ENCODE measurements at regions not wholly inside any gene's neighbourhood (a gene's known extent, or its start where the extent isn't known, plus 50 kb on each side); places are given as distances from the start of the nearest gene placed in this dataset.
"Not testable (repeated sequence)": the region's sequence is repeated elsewhere in the genome, so short reads cannot be mapped to it uniquely, and the experiment has no call there.

DNA sequence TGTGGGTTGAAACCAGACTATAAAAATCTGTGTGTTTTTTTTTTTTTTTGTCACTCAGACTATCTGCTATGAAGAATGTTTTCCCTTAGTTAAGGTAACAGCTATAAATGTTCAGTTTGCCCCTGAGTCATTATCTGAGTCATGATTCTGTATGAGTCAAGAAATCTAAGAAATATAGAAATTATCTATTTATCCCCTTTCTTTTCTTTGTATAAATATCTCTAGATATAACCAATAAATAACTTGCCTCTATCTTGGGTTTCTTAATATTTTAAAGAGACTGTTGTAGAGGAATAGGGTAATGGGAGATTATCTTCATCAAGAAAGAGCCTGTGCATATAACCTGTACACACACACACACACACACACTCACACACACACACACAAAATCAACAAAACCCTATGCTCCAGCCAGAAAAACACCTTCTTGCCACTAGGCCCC is 161.7 kb upstream of the EEA1 start:
- ChIA-PET CTCF (interaction anchor here (0.8 to 1.1 kb wide), 3 partner anchors 11 to 104 kb away, joined by 3 to 5 read pairs (median 4); no protein-coding TSS in a partner anchor), POLR2A (interaction anchor here (1.0 kb wide), 1 partner anchor 71 kb away, joined by 3 read pairs; no protein-coding TSS in a partner anchor)
- peaks cover 5% of the 10 kb centered on the region for H3K4me1 ChIP-seq (ENCODE audit: control insufficient read depth, insufficient read depth, low read length)

DNA sequence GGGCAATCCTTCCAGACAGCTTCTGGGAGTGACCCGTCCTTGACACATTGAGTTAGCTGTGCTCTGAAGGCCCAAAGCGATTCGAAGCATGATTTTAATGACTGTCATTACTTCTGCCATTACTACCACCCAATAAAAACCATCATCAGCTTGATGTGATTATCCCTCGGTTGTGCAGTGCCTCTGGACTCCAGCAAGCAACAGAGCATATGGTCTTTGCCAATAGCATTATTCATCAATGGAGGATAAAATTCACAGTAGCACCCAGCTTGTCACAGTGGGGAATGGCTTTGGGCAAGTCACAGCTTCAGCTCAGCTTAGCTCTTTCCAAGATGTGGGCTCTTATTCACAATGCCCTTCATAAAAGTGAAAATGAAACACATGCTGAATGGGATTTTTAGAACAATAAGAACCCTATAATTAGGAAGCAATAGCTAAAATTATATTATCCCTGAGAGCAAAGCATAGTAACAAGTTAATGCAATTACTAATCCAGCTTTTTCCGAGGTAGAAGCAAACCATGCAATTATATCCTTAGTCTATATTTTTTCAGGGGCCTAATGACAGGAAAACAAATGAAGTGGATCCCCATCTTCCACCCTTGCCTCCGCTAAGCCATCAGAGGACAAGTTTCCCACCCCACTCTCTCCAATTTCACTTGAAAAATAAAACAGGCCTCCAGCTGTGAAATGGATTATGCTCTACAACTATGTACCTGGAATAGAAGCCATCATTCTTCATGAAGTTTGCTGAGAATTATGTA is 163.0 kb upstream of the EEA1 start:
- POLR2A ChIA-PET = no interaction called here
- no peak overlapping the region for H3K27ac ChIP-seq (ENCODE audit: extremely low read depth, low read depth, low read length)
- no peaks in the 10 kb centered on the region for H3K36me3 ChIP-seq (ENCODE audit: control insufficient read depth in 2 of 2, insufficient read depth in 1 of 2, low read length in 2 of 2)
- CTCF ChIA-PET = interaction anchor here (0.5 to 1.1 kb wide), 5 partner anchors 104 to 305 kb away, joined by 3 to 5 read pairs (median 3); no protein-coding TSS in a partner anchor
- no peaks in the 10 kb centered on the region for H3K9me3 ChIP-seq (ENCODE audit: control insufficient read depth, insufficient read depth, low read depth, low read length)
- no peak overlapping the region for H3K4me3 ChIP-seq (ENCODE audit: low read depth, low read length)
- H3K4me1 ChIP-seq (ENCODE audit: control insufficient read depth, insufficient read depth, low read length) = peaks cover 5% of the 10 kb centered on the region
- peak; percentile 100 for TF ChIP-seq SP7 (tag by site-specific recombination; IDR thresholded peaks at IDR 0.05)
- TF ChIP-seq ZNF175 (tag by site-specific recombination; IDR thresholded peaks at IDR 0.05) = no peak
- peak; percentile 41 for TF ChIP-seq OSR2 (tag by site-specific recombination; IDR thresholded peaks at IDR 0.05)

More for the DNA sequence above, 161.7 kb upstream of the EEA1 start:
- TF ChIP-seq, protein P1, sequence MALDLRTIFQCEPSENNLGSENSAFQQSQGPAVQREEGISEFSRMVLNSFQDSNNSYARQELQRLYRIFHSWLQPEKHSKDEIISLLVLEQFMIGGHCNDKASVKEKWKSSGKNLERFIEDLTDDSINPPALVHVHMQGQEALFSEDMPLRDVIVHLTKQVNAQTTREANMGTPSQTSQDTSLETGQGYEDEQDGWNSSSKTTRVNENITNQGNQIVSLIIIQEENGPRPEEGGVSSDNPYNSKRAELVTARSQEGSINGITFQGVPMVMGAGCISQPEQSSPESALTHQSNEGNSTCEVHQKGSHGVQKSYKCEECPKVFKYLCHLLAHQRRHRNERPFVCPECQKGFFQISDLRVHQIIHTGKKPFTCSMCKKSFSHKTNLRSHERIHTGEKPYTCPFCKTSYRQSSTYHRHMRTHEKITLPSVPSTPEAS (tag by site-specific recombination; IDR thresholded peaks at IDR 0.05) = peak; percentile 73; the same call in 1 of the 2 replicates
- no peak for TF ChIP-seq ZNF311 (tag by site-specific recombination; IDR thresholded peaks at IDR 0.05; ENCODE audit: borderline replicate concordance)
- TF ChIP-seq ZNF416 (tag by site-specific recombination; IDR thresholded peaks at IDR 0.05) = no peak
- TF ChIP-seq, protein P2, sequence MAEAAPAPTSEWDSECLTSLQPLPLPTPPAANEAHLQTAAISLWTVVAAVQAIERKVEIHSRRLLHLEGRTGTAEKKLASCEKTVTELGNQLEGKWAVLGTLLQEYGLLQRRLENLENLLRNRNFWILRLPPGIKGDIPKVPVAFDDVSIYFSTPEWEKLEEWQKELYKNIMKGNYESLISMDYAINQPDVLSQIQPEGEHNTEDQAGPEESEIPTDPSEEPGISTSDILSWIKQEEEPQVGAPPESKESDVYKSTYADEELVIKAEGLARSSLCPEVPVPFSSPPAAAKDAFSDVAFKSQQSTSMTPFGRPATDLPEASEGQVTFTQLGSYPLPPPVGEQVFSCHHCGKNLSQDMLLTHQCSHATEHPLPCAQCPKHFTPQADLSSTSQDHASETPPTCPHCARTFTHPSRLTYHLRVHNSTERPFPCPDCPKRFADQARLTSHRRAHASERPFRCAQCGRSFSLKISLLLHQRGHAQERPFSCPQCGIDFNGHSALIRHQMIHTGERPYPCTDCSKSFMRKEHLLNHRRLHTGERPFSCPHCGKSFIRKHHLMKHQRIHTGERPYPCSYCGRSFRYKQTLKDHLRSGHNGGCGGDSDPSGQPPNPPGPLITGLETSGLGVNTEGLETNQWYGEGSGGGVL (tag by site-specific recombination; IDR thresholded peaks at IDR 0.05) = 0 out of 2 replicates have a peak, but pooled peaks have one; percentile 22
- no peak for TF ChIP-seq ZNF660 (tag by site-specific recombination; IDR thresholded peaks at IDR 0.05)
- H3K4me3 ChIP-seq (ENCODE audit: low read depth, low read length) = no peak overlapping the region
- H3K9me3 ChIP-seq (ENCODE audit: control insufficient read depth, insufficient read depth, low read depth, low read length) = no peaks in the 10 kb centered on the region
- no peaks in the 10 kb centered on the region for H3K36me3 ChIP-seq (ENCODE audit: control insufficient read depth in 2 of 2, insufficient read depth in 1 of 2, low read length in 2 of 2)
- no peak overlapping the region for H3K27ac ChIP-seq (ENCODE audit: extremely low read depth, low read depth, low read length)

DNA sequence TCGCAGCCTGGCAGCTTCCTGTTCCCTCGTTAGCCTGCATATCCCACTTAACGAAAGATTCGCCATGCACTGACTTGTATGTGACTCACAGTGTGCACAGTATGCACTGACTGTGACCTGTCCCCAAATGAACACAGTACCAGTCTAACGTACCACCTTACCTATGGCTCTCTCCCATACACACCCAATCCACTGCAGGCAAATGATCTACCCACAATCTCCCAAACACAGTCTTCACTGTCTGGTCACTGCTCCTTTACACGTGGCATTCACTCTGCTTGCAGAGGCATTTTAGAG is 163.5 kb upstream of the EEA1 start:
- Histone ChIP-seq H3K9me3 (ENCODE audit: control insufficient read depth, insufficient read depth, low read depth, low read length) (no peaks in the 10 kb centered on the region), H3K36me3 (ENCODE audit: control insufficient read depth in 2 of 2, insufficient read depth in 1 of 2, low read length in 2 of 2) (no peaks in the 10 kb centered on the region), H3K4me1 (ENCODE audit: control insufficient read depth, insufficient read depth, low read length) (peaks cover 5% of the 10 kb centered on the region), H3K27ac (ENCODE audit: extremely low read depth, low read depth, low read length) (no peak overlapping the region), H3K4me3 (ENCODE audit: low read depth, low read length) (no peak overlapping the region)
- ChIA-PET CTCF (interaction anchor here (0.5 to 0.9 kb wide), 3 partner anchors 105 to 305 kb away, joined by 3 to 4 read pairs (median 3); no protein-coding TSS in a partner anchor), POLR2A (no interaction called here)
- no peak for TF ChIP-seq ZNF561 (tag by site-specific recombination; IDR thresholded peaks at IDR 0.05; ENCODE audit: borderline replicate concordance)

DNA sequence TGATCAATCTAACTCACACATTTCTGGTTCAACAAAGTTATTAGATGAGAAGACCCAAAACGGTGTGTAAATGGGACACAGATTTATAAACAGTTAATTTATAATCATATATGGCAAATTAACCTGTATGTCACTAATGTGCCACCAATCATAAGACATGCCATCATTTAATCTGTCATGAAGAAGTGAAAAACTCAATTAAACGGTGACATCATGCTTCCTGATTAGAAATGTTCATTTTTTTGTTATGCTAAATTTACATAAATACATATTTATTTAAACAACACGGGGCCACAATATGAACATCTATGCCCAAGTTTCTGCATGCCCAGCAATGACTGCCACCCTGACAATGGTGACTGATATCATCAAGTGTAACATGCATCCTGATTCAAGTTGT is 164.1 kb upstream of the EEA1 start:
- CTCF ChIA-PET = no interaction called here
- no peaks in the 10 kb centered on the region for H3K36me3 ChIP-seq (ENCODE audit: control insufficient read depth in 2 of 2, insufficient read depth in 1 of 2, low read length in 2 of 2)
- H3K9me3 ChIP-seq (ENCODE audit: control insufficient read depth, insufficient read depth, low read depth, low read length) = no peaks in the 10 kb centered on the region
- H3K4me3 ChIP-seq (ENCODE audit: low read depth, low read length) = no peak overlapping the region
- TF ChIP-seq, protein P3, sequence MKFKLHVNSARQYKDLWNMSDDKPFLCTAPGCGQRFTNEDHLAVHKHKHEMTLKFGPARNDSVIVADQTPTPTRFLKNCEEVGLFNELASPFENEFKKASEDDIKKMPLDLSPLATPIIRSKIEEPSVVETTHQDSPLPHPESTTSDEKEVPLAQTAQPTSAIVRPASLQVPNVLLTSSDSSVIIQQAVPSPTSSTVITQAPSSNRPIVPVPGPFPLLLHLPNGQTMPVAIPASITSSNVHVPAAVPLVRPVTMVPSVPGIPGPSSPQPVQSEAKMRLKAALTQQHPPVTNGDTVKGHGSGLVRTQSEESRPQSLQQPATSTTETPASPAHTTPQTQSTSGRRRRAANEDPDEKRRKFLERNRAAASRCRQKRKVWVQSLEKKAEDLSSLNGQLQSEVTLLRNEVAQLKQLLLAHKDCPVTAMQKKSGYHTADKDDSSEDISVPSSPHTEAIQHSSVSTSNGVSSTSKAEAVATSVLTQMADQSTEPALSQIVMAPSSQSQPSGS (tag by site-specific recombination; IDR thresholded peaks at IDR 0.05; ENCODE audit: low read depth) = peak; percentile 58; the same call in 1 of the 2 replicates
- TF ChIP-seq, protein P4, sequence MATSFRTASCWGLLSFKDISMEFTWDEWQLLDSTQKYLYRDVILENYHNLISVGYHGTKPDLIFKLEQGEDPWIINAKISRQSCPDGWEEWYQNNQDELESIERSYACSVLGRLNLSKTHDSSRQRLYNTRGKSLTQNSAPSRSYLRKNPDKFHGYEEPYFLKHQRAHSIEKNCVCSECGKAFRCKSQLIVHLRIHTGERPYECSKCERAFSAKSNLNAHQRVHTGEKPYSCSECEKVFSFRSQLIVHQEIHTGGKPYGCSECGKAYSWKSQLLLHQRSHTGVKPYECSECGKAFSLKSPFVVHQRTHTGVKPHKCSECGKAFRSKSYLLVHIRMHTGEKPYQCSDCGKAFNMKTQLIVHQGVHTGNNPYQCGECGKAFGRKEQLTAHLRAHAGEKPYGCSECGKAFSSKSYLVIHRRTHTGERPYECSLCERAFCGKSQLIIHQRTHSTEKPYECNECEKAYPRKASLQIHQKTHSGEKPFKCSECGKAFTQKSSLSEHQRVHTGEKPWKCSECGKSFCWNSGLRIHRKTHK (tag by site-specific recombination; IDR thresholded peaks at IDR 0.05) = no peak
- no peak for TF ChIP-seq ZNF529 (tag by site-specific recombination; IDR thresholded peaks at IDR 0.05; ENCODE audit: insufficient replicate concordance)
- POLR2A ChIA-PET = no interaction called here
- H3K4me1 ChIP-seq (ENCODE audit: control insufficient read depth, insufficient read depth, low read length) = no peaks in the 10 kb centered on the region
- no peak overlapping the region for H3K27ac ChIP-seq (ENCODE audit: extremely low read depth, low read depth, low read length)

DNA sequence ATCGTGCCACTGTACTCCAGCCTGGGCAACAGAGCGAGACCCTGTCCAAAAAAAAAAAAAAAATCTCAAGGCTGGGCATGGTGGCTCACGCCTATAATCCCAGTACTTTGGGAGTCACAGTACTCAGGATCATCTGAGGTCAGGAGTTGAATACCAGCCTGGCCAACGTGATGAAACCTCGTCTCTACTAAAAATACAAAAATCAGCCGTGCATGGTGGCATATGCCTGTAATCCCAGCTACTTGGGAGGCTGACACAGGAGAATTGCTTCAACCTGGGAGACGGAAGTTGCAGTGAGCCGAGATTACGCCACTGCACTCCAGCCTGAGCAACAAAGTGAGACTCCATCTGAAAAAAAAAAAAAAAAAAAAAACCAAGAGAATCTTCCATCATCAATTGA is 165.1 kb upstream of the EEA1 start:
- H3K27ac ChIP-seq (ENCODE audit: extremely low read depth, low read depth, low read length); H3K9me3 ChIP-seq (ENCODE audit: control insufficient read depth, insufficient read depth, low read depth, low read length); H3K36me3 ChIP-seq (ENCODE audit: control insufficient read depth in 2 of 2, insufficient read depth in 1 of 2, low read length in 2 of 2); POLR2A ChIA-PET; H3K4me1 ChIP-seq (ENCODE audit: control insufficient read depth, insufficient read depth, low read length); H3K4me3 ChIP-seq (ENCODE audit: low read depth, low read length): not testable (repeated sequence)
- CTCF ChIA-PET = interaction anchor here (0.6 to 0.7 kb wide), 2 partner anchors 34 to 742 kb away, joined by 3 read pairs; no protein-coding TSS in a partner anchor

All from HEK293 (cell line).